ENCODE measurements at regions not wholly inside any gene's neighbourhood (a gene's known extent, or its start where the extent isn't known, plus 50 kb on each side); places are given as distances from the start of the nearest gene placed in this dataset.
"Not testable (repeated sequence)": the region's sequence is repeated elsewhere in the genome, so short reads cannot be mapped to it uniquely, and the experiment has no call there.

GRCh38 chr14:46404865-46405811 lies 246.4 kb downstream of the RPL10L start:
- intact Hi-C loops (cut with micrococcal nuclease) (no loop called here), in situ Hi-C loops (cut with MboI) (no loop called here)
- no peak overlapping the region for H3K4me3 ChIP-seq
- POLR2A ChIA-PET = no interaction called here
- WGBS (ENCODE audit: insufficient coverage, low coverage, missing lambda C conversion rate) = 0% methylated on average over 2 of the region's 2 CpGs
- H3K27ac ChIP-seq (ENCODE audit: extremely low read depth, low read depth, low read length) = no peak overlapping the region
- FAIRE-seq (no peak), DNase-seq (ENCODE audit: extremely low read depth in 1 of 4, low spot score in 3 of 4) (no peak), ATAC-seq (no peak)
- TF ChIP-seq ATF7 (IDR thresholded peaks at IDR 0.05) = no peak
- no peak for TF ChIP-seq ZFX (CRISPR knock-in tag; IDR thresholded peaks at IDR 0.05)
- no peak for TF ChIP-seq CREBBP (IDR thresholded peaks at IDR 0.05; ENCODE audit: low read depth, low read length)
- TF ChIP-seq TAL1 (IDR thresholded peaks at IDR 0.05) = no peak
- TF ChIP-seq DDX20 (tag; IDR thresholded peaks at IDR 0.05; ENCODE audit: low read depth) = no peak
- no peak for TF ChIP-seq VEZF1 (CRISPR knock-in tag; IDR thresholded peaks at IDR 0.05)
- no peak for TF ChIP-seq FOXJ2 (tag; IDR thresholded peaks at IDR 0.05)
- no peak for TF ChIP-seq ZNF408 (CRISPR knock-in tag; IDR thresholded peaks at IDR 0.05; ENCODE audit: low read depth)
- TF ChIP-seq WHSC1 (IDR thresholded peaks at IDR 0.05; ENCODE audit: low read length) = no peak
- no peak for TF ChIP-seq MBD2 (IDR thresholded peaks at IDR 0.05; ENCODE audit: borderline replicate concordance, low read depth)
- no peak for TF ChIP-seq POLR2H (tag; IDR thresholded peaks at IDR 0.05; ENCODE audit: low read depth)
- no peak overlapping the region for H2AFZ ChIP-seq (ENCODE audit: low read depth, low read length)
- H3K4me2 ChIP-seq (ENCODE audit: insufficient read depth, low read length) = no peak overlapping the region
- CTCF ChIA-PET (ENCODE audit: low intra/inter-chr PET ratio) = no interaction called here
- H3K9ac ChIP-seq (ENCODE audit: insufficient read depth in 1 of 2, low read depth in 2 of 2, low read length in 2 of 2) = no peak overlapping the region
- no peaks in the 10 kb centered on the region for H3K9me3 ChIP-seq (replicated peaks; ENCODE audit: control insufficient read depth, insufficient read depth, low read depth, low read length)
- H4K20me1 ChIP-seq (replicated peaks; ENCODE audit: control insufficient read depth, insufficient read depth, low read length) = no peaks in the 10 kb centered on the region
- no peaks in the 10 kb centered on the region for H3K79me2 ChIP-seq (ENCODE audit: control insufficient read depth, insufficient read depth, low read length)
- BruUV-seq (replicated peaks) = no TSS peak
- no peaks in the 10 kb centered on the region for H3K4me1 ChIP-seq (replicated peaks in 1 of 2; ENCODE audit: control insufficient read depth in 2 of 2, insufficient read depth in 2 of 2, low read length in 2 of 2)
- no peaks in the 10 kb centered on the region for H3K36me3 ChIP-seq (ENCODE audit: control insufficient read depth, insufficient read depth, low read length)
- no peaks in the 10 kb centered on the region for H3K9me1 ChIP-seq (ENCODE audit: control insufficient read depth, insufficient read depth, low read length)
- no peaks in the 10 kb centered on the region for H3K27me3 ChIP-seq (ENCODE audit: control insufficient read depth in 2 of 2, insufficient read depth in 2 of 2, low read length in 2 of 2)

- intact Hi-C loops (cut with micrococcal nuclease); H4K20me1 ChIP-seq (replicated peaks; ENCODE audit: control insufficient read depth, insufficient read depth, low read length); BruUV-seq (replicated peaks); POLR2A ChIA-PET; H3K79me2 ChIP-seq (ENCODE audit: control insufficient read depth, insufficient read depth, low read length); H3K36me3 ChIP-seq (ENCODE audit: control insufficient read depth, insufficient read depth, low read length); H3K9me1 ChIP-seq (ENCODE audit: control insufficient read depth, insufficient read depth, low read length); H3K4me1 ChIP-seq (replicated peaks in 1 of 2; ENCODE audit: control insufficient read depth in 2 of 2, insufficient read depth in 2 of 2, low read length in 2 of 2); H3K9ac ChIP-seq (ENCODE audit: insufficient read depth in 1 of 2, low read depth in 2 of 2, low read length in 2 of 2); DNase-seq (ENCODE audit: extremely low read depth in 1 of 4, low spot score in 3 of 4); in situ Hi-C loops (cut with MboI); CTCF ChIA-PET (ENCODE audit: low intra/inter-chr PET ratio); H2AFZ ChIP-seq (ENCODE audit: low read depth, low read length); FAIRE-seq; H3K9me3 ChIP-seq (replicated peaks; ENCODE audit: control insufficient read depth, insufficient read depth, low read depth, low read length); H3K4me3 ChIP-seq; H3K27me3 ChIP-seq (ENCODE audit: control insufficient read depth in 2 of 2, insufficient read depth in 2 of 2, low read length in 2 of 2); ATAC-seq; H3K27ac ChIP-seq (ENCODE audit: extremely low read depth, low read depth, low read length); H3K4me2 ChIP-seq (ENCODE audit: insufficient read depth, low read length): not testable (repeated sequence)
- 2% methylated on average over 11 of the region's 18 CpGs for WGBS (ENCODE audit: insufficient coverage, low coverage, missing lambda C conversion rate)
Observed at GRCh38 chr14:46402001-46402690, 249.4 kb downstream of the RPL10L start.

Measured in K562 (cell line).